Activated gamma-delta T cell treated with anti-CD3 and anti-CD28 coated beads, Interleukin-2, amount 50 U/mL, for 16 hours (primary cell): ENCODE measurements at regions not wholly inside any gene's neighbourhood (a gene's known extent, or its start where the extent isn't known, plus 50 kb on each side); places are given as distances from the start of the nearest gene placed in this dataset.
"Not testable (repeated sequence)": the region's sequence is repeated elsewhere in the genome, so short reads cannot be mapped to it uniquely, and the experiment has no call there.

Experiments used
- DNase-seq: peaks from one replicate; pipeline ENCODE4 v3.0.0-alpha.2; 2020; ENCODE audit warnings: low read depth

DNA sequence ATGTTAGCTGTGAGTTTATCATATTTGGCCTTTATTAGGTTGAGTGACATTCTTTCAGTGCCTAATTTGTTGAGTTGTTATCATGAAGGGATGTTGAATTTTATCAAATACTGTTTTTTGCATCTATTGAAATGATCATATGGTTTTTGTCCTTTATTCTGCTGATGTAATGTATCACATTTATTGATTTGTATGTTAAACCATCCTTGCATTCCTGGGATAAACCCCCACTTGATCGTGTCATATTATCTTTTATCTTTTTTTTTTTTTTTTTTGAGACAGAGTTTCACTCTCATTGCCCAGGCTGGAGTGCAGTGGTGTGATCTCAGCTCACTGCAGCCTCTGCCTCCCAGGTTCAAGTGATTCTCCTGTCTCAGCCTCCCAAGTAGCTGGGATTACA lies 51.9 kb upstream of the MFGE8 start:
- DNase-seq, result not testable (repeated sequence)

DNA sequence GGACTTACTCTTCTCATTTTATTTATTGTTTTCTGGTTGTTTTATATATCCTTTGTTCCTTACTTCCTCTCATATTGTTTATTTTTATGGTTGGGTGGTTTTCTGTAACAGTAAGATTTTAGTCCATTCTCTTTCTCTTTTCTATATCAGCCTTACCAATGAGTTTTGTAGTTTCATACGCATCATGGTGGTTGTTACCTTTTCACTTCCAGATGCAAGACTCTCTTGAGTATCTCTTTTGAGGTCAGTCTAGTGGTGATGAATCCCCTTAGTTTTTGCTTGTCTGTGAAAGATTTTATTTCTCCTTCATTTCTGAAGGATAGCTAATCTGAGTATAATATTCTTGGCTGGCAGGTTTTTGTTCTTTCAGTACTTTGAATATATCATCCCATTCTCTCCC lies 57.1 kb upstream of the MFGE8 start:
- DNase-seq, result no peak

GRCh38 chr15:88974392-88974791 lies 61.2 kb upstream of the MFGE8 start:
- DNase-seq, result no peak

- DNase-seq, result no peak
These were observed 62.7 kb upstream of the MFGE8 start for GRCh38 chr15:88975891-88976290.

GRCh38 chr15:88976656-88977055 lies 63.5 kb upstream of the MFGE8 start:
- no peak for DNase-seq

- no peak for DNase-seq
These were observed 66.5 kb upstream of the MFGE8 start for GRCh38 chr15:88979674-88980073.

DNA sequence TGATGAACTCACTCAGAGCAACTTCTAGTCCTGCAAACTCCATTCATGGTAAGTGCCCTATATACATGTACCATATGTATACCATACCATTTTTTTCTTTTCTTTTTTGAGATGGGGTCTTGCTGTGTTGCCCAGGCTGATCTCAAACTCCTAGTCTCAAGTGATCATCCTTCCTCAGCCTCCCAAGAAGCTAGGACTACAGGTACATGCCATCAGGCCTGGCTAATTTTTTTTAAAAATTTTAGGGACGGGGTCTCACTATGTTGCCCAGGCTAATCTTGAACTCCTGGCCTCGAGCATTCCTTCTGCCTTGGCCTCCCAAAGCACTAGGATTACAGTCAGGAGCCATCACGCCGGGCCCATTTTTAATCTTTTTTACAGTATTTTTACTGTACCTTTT lies 67.3 kb upstream of the MFGE8 start:
- DNase-seq, result no peak

GRCh38 chr15:88981244-88982215 lies 68.4 kb upstream of the MFGE8 start:
- no peak for DNase-seq

DNA sequence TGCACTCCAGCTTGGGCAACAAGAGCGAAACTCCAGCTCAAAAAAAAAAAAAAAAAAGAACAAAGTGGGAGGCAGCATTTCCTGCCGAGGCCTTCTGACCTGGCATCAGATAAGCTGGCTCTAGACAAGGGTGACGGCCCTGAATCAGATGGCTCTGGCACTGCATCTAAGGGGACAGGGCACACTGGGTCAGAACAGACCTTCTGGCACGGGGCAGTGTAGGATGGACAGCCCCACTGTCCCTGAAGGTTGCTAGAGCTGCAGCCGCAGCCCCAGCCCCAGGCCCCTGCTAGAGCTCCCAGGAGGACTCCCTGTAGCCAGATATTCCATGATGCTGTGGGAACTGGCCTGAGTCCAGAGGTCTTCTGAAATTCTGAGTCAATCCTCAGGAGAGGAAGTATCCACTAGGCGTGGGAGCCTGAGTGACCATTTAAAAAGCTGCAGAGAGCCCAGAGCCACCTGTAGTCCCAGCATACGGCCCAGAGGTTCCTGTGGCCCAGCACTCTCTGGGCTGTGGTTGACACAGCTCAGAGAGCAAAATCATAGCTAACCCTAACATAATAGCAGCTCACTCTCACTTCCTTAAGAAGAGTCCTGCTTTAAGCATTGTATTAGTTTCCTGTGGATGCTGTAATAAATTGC lies 69.2 kb upstream of the MFGE8 start:
- DNase-seq, result no peak

DNA sequence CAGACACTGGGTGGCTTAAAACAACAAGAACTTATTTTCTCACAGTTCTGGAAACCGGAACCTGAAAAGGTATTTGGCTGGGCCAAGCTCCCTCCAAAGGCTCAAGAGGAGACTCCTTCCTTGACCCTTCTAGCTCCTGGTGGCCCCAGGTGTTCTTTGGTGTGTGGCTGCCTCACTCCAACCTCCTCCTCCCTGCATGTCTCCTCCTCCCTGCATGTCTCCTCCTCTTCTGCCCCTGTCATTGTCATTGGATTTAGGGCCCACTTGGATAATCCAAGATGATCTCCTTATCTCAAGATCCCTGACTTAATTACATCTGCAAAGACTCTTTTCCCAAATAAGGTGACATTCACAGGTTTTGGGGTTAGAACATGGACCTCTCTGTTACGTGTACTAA lies 69.8 kb upstream of the MFGE8 start:
- no peak for DNase-seq

DNA sequence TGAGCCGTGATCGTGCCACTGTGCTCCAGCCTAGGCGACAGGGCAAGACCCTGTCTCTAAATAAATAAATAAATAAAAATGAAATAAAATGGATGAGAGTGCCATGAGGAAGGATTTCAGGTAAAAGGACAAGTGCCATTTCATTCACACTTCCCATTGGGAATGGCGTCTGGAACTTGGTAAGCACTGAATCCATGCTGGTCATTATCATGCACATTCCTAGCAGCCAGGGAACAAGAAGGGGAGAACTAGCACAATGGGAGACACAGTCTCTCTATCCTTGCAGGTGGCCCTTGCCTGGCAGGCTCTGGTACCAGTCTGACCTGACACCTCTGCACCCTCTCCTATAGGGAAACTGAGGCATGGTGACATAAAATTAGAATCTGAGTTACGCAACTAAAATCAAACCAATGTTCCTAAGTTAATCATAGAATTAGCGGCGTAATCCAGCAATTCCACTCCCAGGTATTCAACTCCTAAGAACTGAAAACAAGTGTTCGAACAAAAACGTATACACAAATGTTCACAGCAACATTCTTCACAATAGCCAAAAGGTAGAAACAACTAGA lies 70.8 kb upstream of the MFGE8 start:
- DNase-seq, result no peak

GRCh38 chr15:88985547-88986393 lies 72.6 kb upstream of the MFGE8 start:
- no peak for DNase-seq

GRCh38 chr15:88986949-88987590 lies 73.9 kb upstream of the MFGE8 start:
- no peak for DNase-seq

GRCh38 chr15:88987591-88987933 lies 74.4 kb upstream of the MFGE8 start:
- no peak for DNase-seq

GRCh38 chr15:88987934-88988671 lies 74.9 kb upstream of the MFGE8 start:
- DNase-seq, result no peak

DNA sequence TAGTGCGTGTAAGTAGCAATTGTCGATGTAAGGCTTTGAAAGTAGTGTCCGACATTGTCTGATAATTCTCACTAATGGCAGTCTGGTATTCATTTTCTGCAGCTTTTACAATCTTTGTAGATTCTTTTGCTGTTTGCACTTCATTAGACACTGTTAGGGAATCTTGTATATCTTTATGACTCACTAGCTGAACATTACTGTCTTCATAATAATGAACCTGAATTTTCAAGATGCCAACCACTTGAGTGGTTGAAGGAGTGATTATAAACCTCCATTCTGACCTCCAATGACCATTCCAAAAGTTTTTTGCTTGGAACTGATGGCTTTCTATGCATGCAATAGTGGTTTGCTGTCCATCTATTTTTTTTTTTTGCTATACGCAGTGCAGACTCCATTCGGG lies 76.4 kb upstream of the MFGE8 start:
- DNase-seq, result no peak

DNA sequence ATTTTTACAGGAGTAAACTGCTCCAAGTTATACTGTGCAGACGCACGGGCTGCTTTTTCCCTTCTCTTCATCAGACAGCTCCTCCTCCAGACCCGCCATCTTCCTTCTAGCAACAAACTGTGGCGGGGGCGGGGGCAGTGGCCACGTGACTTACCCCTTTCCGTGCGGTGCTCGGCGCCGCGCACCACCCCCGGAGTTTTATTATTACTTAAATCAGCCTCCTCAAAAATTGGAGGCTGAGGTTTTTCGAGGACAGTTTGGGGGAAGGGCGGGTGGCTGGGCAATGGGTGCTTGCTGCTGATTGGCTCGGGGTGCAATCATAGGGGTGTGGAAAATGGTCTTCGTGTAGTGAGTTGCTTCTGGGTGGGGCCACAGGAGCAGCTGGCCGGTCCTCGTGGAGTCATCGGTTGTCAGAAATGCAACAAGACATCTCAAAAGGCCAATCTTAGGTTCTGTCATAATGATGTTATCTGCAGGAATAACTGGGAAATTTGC lies 77.1 kb upstream of the MFGE8 start:
- DNase-seq, result no peak

DNA sequence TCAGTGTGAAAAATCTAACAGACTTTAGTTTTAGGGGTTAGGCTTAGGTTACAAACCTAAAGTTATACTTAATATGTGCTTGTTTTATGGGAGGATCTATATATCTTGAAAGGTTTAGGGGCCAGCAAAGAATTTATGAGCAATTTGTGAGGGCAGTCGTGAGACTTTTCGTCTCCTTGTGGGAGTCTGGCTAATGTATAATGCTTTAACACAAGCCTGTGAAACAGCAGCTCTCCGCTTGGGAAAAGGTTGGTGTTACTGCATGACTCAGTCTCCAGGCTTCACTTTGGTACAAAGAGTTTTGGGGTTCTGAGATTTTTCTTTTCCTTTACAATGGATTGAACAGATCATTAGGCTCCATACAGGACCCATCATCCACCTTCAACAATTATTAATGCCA lies 79.0 kb upstream of the MFGE8 start:
- no peak for DNase-seq

DNA sequence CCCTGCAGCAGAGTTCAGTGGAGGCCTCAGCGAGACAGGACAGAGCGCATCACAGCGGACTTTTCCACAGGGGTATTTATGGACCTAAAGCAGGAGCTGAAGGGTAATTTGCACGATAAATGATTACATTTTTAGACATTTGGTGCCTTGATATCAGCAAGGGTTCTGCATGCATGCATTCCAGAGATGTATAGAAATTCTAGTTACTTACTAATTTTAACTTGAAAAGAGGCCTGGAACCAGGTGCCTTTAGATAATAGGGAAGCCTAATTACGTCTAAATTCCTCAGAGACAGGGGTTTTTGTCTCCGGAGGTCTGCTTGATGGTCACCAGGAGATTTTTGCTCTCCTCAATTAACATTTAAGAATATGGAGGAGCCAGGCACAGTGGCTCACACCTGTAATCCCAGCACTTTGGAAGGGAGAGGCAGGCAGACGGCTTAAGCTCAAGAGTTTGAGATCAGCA lies 79.8 kb upstream of the MFGE8 start:
- no peak for DNase-seq

GRCh38 chr15:88993662-88994061 lies 80.5 kb upstream of the MFGE8 start:
- DNase-seq, result no peak

- no peak for DNase-seq
These were observed 81.1 kb upstream of the MFGE8 start for GRCh38 chr15:88994286-88994685.
